ENCODE measurements at regions not wholly inside any gene's neighbourhood (a gene's known extent, or its start where the extent isn't known, plus 50 kb on each side); places are given as distances from the start of the nearest gene placed in this dataset.

- no peak for DNase-seq (ENCODE audit: low spot score)
- TF ChIP-seq CTCF (IDR thresholded peaks at IDR 0.05; ENCODE audit: borderline replicate concordance, control extremely low read depth, extremely low read depth, insufficient read depth, missing control alignments), result no peak
- in situ Hi-C loops (cut with MboI; ENCODE audit: low sequenced_read_pairs, unreplicated experiment), result no loop called here
These were observed 209.0 kb downstream of the SIM1 start for GRCh38 chr6:100255701-100256100.

- no peak for DNase-seq (ENCODE audit: low spot score)
- in situ Hi-C loops (cut with MboI; ENCODE audit: low sequenced_read_pairs, unreplicated experiment), result no loop called here
- TF ChIP-seq CTCF (IDR thresholded peaks at IDR 0.05; ENCODE audit: borderline replicate concordance, control extremely low read depth, extremely low read depth, insufficient read depth, missing control alignments), result no peak
These were observed 217.6 kb downstream of the SIM1 start for GRCh38 chr6:100247123-100247522.

- TF ChIP-seq CTCF (IDR thresholded peaks at IDR 0.05; ENCODE audit: borderline replicate concordance, control extremely low read depth, extremely low read depth, insufficient read depth, missing control alignments), result no peak
- no peak for DNase-seq (ENCODE audit: low spot score)
- in situ Hi-C loops (cut with MboI; ENCODE audit: low sequenced_read_pairs, unreplicated experiment), result no loop called here
These were observed 218.5 kb downstream of the SIM1 start for GRCh38 chr6:100246206-100246605.

- TF ChIP-seq CTCF (IDR thresholded peaks at IDR 0.05; ENCODE audit: borderline replicate concordance, control extremely low read depth, extremely low read depth, insufficient read depth, missing control alignments), result no peak
- DNase-seq (ENCODE audit: low spot score), result no peak
- in situ Hi-C loops (cut with MboI; ENCODE audit: low sequenced_read_pairs, unreplicated experiment), result no loop called here
These were observed 223.9 kb downstream of the SIM1 start for GRCh38 chr6:100240798-100241197.

GRCh38 chr6:100237821-100238220, 226.9 kb downstream of the SIM1 start:
- DNase-seq (ENCODE audit: low spot score), result no peak
- no peak for TF ChIP-seq CTCF (IDR thresholded peaks at IDR 0.05; ENCODE audit: borderline replicate concordance, control extremely low read depth, extremely low read depth, insufficient read depth, missing control alignments)
- in situ Hi-C loops (cut with MboI; ENCODE audit: low sequenced_read_pairs, unreplicated experiment), result no loop called here

GRCh38 chr6:100236389-100236788, 228.3 kb downstream of the SIM1 start:
- in situ Hi-C loops (cut with MboI; ENCODE audit: low sequenced_read_pairs, unreplicated experiment), result no loop called here
- DNase-seq (ENCODE audit: low spot score), result no peak
- no peak for TF ChIP-seq CTCF (IDR thresholded peaks at IDR 0.05; ENCODE audit: borderline replicate concordance, control extremely low read depth, extremely low read depth, insufficient read depth, missing control alignments)

- DNase-seq (ENCODE audit: low spot score), result no peak
- in situ Hi-C loops (cut with MboI; ENCODE audit: low sequenced_read_pairs, unreplicated experiment), result no loop called here
- no peak for TF ChIP-seq CTCF (IDR thresholded peaks at IDR 0.05; ENCODE audit: borderline replicate concordance, control extremely low read depth, extremely low read depth, insufficient read depth, missing control alignments)
These were observed 229.1 kb downstream of the SIM1 start for GRCh38 chr6:100235631-100236030.
